DND-41 (cell line): ENCODE measurements at regions not wholly inside any gene's neighbourhood (a gene's known extent, or its start where the extent isn't known, plus 50 kb on each side); places are given as distances from the start of the nearest gene placed in this dataset.

Experiments used
- ATAC-seq: fragments of 200-7000 bp; cut with Tn5 transposase; 3 replicates; pipeline ENCODE4 v1.9.1; 2021; ENCODE audit warnings: low read depth; ENCODE audit not compliant: insufficient read depth
- DNase-seq: peaks from one replicate; pipeline ENCODE4 v3.0.0-alpha.2; 2020
- H2AFZ ChIP-seq: 2 replicates; pipeline ENCODE4 v1.6.0; 2012; ENCODE audit warnings: low read depth, low read length
- H3K27ac ChIP-seq: 2 replicates; pipeline ENCODE4 v1.5.1; 2012; ENCODE audit warnings: low read length, inconsistent platforms
- H3K27me3 ChIP-seq: fragments of 200-600 bp; sonication (generic); 2 replicates; pipeline ENCODE4 v1.6.0; 2012; ENCODE audit warnings: low read length, mild to moderate bottlenecking, inconsistent platforms; ENCODE audit not compliant: insufficient read depth, poor library complexity
- H3K36me3 ChIP-seq: 2 replicates; pipeline ENCODE4 v1.5.1; 2012; ENCODE audit warnings: low read length, inconsistent platforms; ENCODE audit not compliant: insufficient read depth
- H3K4me1 ChIP-seq: 2 replicates; pipeline ENCODE4 v1.5.1; 2012; ENCODE audit warnings: mild to moderate bottlenecking, low read length; ENCODE audit not compliant: insufficient read depth
- H3K4me2 ChIP-seq: 2 replicates; pipeline ENCODE4 v1.6.0; 2012; ENCODE audit warnings: mild to moderate bottlenecking, moderate library complexity, low read length, inconsistent platforms; ENCODE audit not compliant: insufficient read depth
- H3K4me3 ChIP-seq, 2 experiments: fragments of 200-600 bp in 1 of 2; shearing (Covaris generic) in 1 of 2; 2 replicates each; pipeline ENCODE4 v1.5.1; 2012 to 2016; ENCODE audit warnings: inconsistent platforms in 2 of 2, low read length in 2 of 2, mild to moderate bottlenecking in 2 of 2, low read depth in 1 of 2, moderate library complexity in 1 of 2
- H3K79me2 ChIP-seq: 2 replicates; pipeline ENCODE4 v1.6.0; 2012; ENCODE audit warnings: low read length, inconsistent platforms; ENCODE audit not compliant: insufficient read depth
- H3K9ac ChIP-seq: 2 replicates; pipeline ENCODE4 v1.6.0; 2012; ENCODE audit warnings: low read depth, mild to moderate bottlenecking, inconsistent platforms, low read length, moderate library complexity
- H3K9me3 ChIP-seq: 2 replicates; pipeline ENCODE4 v1.5.1; 2012; ENCODE audit warnings: low read length, moderate library complexity, mild to moderate bottlenecking, inconsistent platforms; ENCODE audit not compliant: insufficient read depth, severe bottlenecking
- H4K20me1 ChIP-seq: 2 replicates; pipeline ENCODE4 v1.6.0; 2012; ENCODE audit warnings: low read length; ENCODE audit not compliant: insufficient read depth
- CTCF ChIP-seq: IDR thresholded peaks from 2 replicates; pipeline ENCODE4 v1.5.1; 2012; ENCODE audit warnings: borderline replicate concordance, low read length, moderate library complexity, mild to moderate bottlenecking; ENCODE audit not compliant: poor library complexity, severe bottlenecking; ENCODE audit errors: extremely low read depth
- EZH2 ChIP-seq: IDR thresholded peaks from 3 replicates; pipeline ENCODE4 v1.6.1; 2012; ENCODE audit warnings: borderline replicate concordance, low read depth, mild to moderate bottlenecking, moderate library complexity, low read length, inconsistent platforms; ENCODE audit not compliant: severe bottlenecking

- Histone ChIP-seq H3K27me3 (no peaks in the 10 kb centered on the region), H3K27ac (no peak overlapping the region), H2AFZ (no peak overlapping the region), H3K9me3 (no peaks in the 10 kb centered on the region), H3K9ac (no peak overlapping the region), H3K4me2 (no peak overlapping the region), H3K4me3 (no peak overlapping the region), H3K4me1 (no peaks in the 10 kb centered on the region), H3K36me3 (no peaks in the 10 kb centered on the region), H3K79me2 (no peaks in the 10 kb centered on the region), H4K20me1 (no peaks in the 10 kb centered on the region)
- ATAC-seq (no peak), DNase-seq (no peak)
- TF ChIP-seq CTCF (no peak), EZH2 (no peak)
Measured at GRCh38 chr18:42182728-42183700, 228.0 kb downstream of the PIK3C3 start.

GRCh38 chr18:42183746-42184145 is 228.7 kb downstream of the PIK3C3 start:
- Histone ChIP-seq H3K9me3 (no peaks in the 10 kb centered on the region), H3K4me3 (no peak overlapping the region), H2AFZ (no peak overlapping the region), H3K9ac (no peak overlapping the region), H4K20me1 (no peaks in the 10 kb centered on the region), H3K79me2 (no peaks in the 10 kb centered on the region), H3K27me3 (no peaks in the 10 kb centered on the region), H3K27ac (no peak overlapping the region), H3K36me3 (no peaks in the 10 kb centered on the region), H3K4me1 (no peaks in the 10 kb centered on the region), H3K4me2 (no peak overlapping the region)
- no peak for DNase-seq
- TF ChIP-seq CTCF, result no peak
- no peak for TF ChIP-seq EZH2
- ATAC-seq, result no peak

GRCh38 chr18:42184685-42185477 is 229.8 kb downstream of the PIK3C3 start:
- Histone ChIP-seq H3K79me2 (no peaks in the 10 kb centered on the region), H3K9me3 (no peaks in the 10 kb centered on the region), H3K36me3 (no peaks in the 10 kb centered on the region), H3K4me2 (no peak overlapping the region), H3K4me1 (no peaks in the 10 kb centered on the region), H3K9ac (no peak overlapping the region), H3K4me3 (no peak overlapping the region), H2AFZ (no peak overlapping the region), H4K20me1 (no peaks in the 10 kb centered on the region), H3K27me3 (no peaks in the 10 kb centered on the region), H3K27ac (no peak overlapping the region)
- no peak for TF ChIP-seq CTCF
- no peak for ATAC-seq
- no peak for DNase-seq
